GM12878 (cell line): ENCODE measurements at regions not wholly inside any gene's neighbourhood (a gene's known extent, or its start where the extent isn't known, plus 50 kb on each side); places are given as distances from the start of the nearest gene placed in this dataset.
"Not testable (repeated sequence)": the region's sequence is repeated elsewhere in the genome, so short reads cannot be mapped to it uniquely, and the experiment has no call there.

Source experiments
- ATAC-seq: fragments of 200-7000 bp; cut with Tn5 transposase; 3 replicates; pipeline ENCODE4 v1.9.1; 2020; ENCODE audit warnings: mild to moderate bottlenecking, moderate library complexity
- BruUV-seq: library from RNA; stranded (reverse); fragments of 400-500 nt; replicated peaks from 2 replicates; lab custom pipeline; 2021; lab: Mats Ljungman, UMichigan
- CTCF ChIA-PET: fragments of 300-600 bp; sonication (Branson Sonifier 250); formaldehyde crosslinking; extraction: SDS; loops from one replicate; lab custom pipeline; 2021; ENCODE audit warnings: inconsistent platforms; lab: Yijun Ruan, JAX
- POLR2A ChIA-PET: fragments of 350-600 bp; formaldehyde crosslinking; extraction: SDS; loops from one replicate; lab custom pipeline; 2021; ENCODE audit warnings: inconsistent platforms; lab: Charles Lee
- RAD21 ChIA-PET: fragments of 300-600 bp; sonication (Branson Sonifier 250); formaldehyde crosslinking; loops from one replicate; lab custom pipeline; 2023; ENCODE audit warnings: antibody characterized with exemption; ENCODE audit not compliant: unreplicated experiment; lab: Charles Lee
- SMC1A ChIA-PET: fragments of 300-600 bp; sonication (Branson Sonifier 250); formaldehyde crosslinking; loops from one replicate; lab custom pipeline; 2023; ENCODE audit not compliant: unreplicated experiment, uncharacterized antibody; lab: Charles Lee
- DNase-seq: peaks from one replicate; pipeline ENCODE4 v3.0.0-alpha.2; 2011; ENCODE audit warnings: low read depth, low spot score
- FAIRE-seq: peaks from 3 replicates; lab custom pipeline; 2011; peaks lifted over from hg19 to GRCh38; lab: Jason Lieb, UNC
- H2AFZ ChIP-seq: 2 replicates; pipeline ENCODE4 v1.6.0; 2011; ENCODE audit warnings: low read depth, low read length, control low read depth; ENCODE audit not compliant: control insufficient read depth
- H3K27ac ChIP-seq: 2 replicates; pipeline ENCODE4 v1.5.1; 2011; ENCODE audit warnings: control low read depth; ENCODE audit not compliant: control insufficient read depth, insufficient read depth
- H3K27me3 ChIP-seq, 2 experiments: replicated peaks in 1 of 2; 2 replicates each; pipeline versions ENCODE4 v1.6.0 to v1.6.1; 2011; ENCODE audit warnings: low read length in 1 of 2; ENCODE audit not compliant: control insufficient read depth in 2 of 2, insufficient read depth in 2 of 2
- H3K36me3 ChIP-seq, 2 experiments: 2 replicates each; pipeline ENCODE4 v1.5.1; 2011; ENCODE audit warnings: low read length in 1 of 2; ENCODE audit not compliant: control insufficient read depth in 2 of 2, insufficient read depth in 2 of 2
- H3K4me1 ChIP-seq: 2 replicates; pipeline ENCODE4 v1.6.1; 2011; ENCODE audit warnings: mild to moderate bottlenecking, low read length, moderate library complexity, mixed read lengths; ENCODE audit not compliant: control insufficient read depth, insufficient read depth
- H3K4me2 ChIP-seq: 2 replicates; pipeline ENCODE4 v1.6.0; 2011; ENCODE audit warnings: control low read depth; ENCODE audit not compliant: control insufficient read depth, insufficient read depth
- H3K4me3 ChIP-seq: fragments of 200-600 bp; sonication (generic); 2 replicates; pipeline ENCODE4 v1.5.1; 2016
- H3K79me2 ChIP-seq: 2 replicates; pipeline ENCODE4 v1.6.0; 2011; ENCODE audit warnings: low read length; ENCODE audit not compliant: control insufficient read depth, insufficient read depth
- H3K9ac ChIP-seq: 2 replicates; pipeline ENCODE4 v1.8.0; 2011; ENCODE audit warnings: low read length, control low read depth, mixed read lengths; ENCODE audit not compliant: control insufficient read depth, insufficient read depth
- H3K9me3 ChIP-seq: replicated peaks from 3 replicates; pipeline ENCODE4 v1.5.1; 2011; ENCODE audit warnings: mild to moderate bottlenecking, low read length; ENCODE audit not compliant: control insufficient read depth, insufficient read depth
- H4K20me1 ChIP-seq: 2 replicates; pipeline ENCODE4 v1.6.0; 2011; ENCODE audit not compliant: control insufficient read depth, insufficient read depth
- FOXK2 ChIP-seq: fragments of 450-650 bp; IDR thresholded peaks from 2 replicates; pipeline ENCODE4 v1.6.1; 2017; ENCODE audit warnings: mild to moderate bottlenecking, moderate library complexity
- IKZF2 ChIP-seq, 2 experiments: fragments of 450-650 bp; IDR thresholded peaks; 2 replicates each; pipeline ENCODE4 v1.6.1; 2017; ENCODE audit warnings: mild to moderate bottlenecking in 2 of 2, moderate library complexity in 2 of 2
- KAT2A ChIP-seq: conservative IDR thresholded peaks from 2 replicates; pipeline ENCODE4 v1.6.1; 2011; ENCODE audit warnings: low read depth, low read length; ENCODE audit not compliant: control insufficient read depth
- MTA2 ChIP-seq: fragments of 450-650 bp; IDR thresholded peaks from 2 replicates; pipeline ENCODE4 v1.6.1; 2016; ENCODE audit warnings: low read depth, mild to moderate bottlenecking, moderate library complexity
- NR2C2 ChIP-seq: IDR thresholded peaks from 2 replicates; pipeline ENCODE4 v1.6.1; 2011; ENCODE audit warnings: borderline replicate concordance, low read depth; ENCODE audit not compliant: control insufficient read depth, insufficient read length
- YY1 ChIP-seq: IDR thresholded peaks from 2 replicates; pipeline ENCODE4 v1.6.1; 2011; ENCODE audit warnings: low read depth, mild to moderate bottlenecking, low read length
- ZNF217 ChIP-seq: fragments of 450-650 bp; IDR thresholded peaks from 2 replicates; pipeline ENCODE4 v1.6.1; 2017; ENCODE audit warnings: antibody characterized with exemption, mild to moderate bottlenecking
- WGBS: methylation state at CpG from one replicate; pipeline ENCODE4 v1.1.6; 2016; ENCODE audit warnings: low lambda C conversion rate; ENCODE audit not compliant: insufficient replicate concordance, insufficient coverage; ENCODE audit errors: missing lambda C conversion rate; 5-methylcytosine and 5-hydroxymethylcytosine counted together
- in situ Hi-C: fragments of 300-500 bp; cut with MboI; formaldehyde crosslinking; loops from 9 replicates; pipeline ENCODE4 v1.14.3; 2018; ENCODE audit warnings: mixed read lengths
- intact Hi-C: fragments of 100-400 bp; cut with micrococcal nuclease; formaldehyde crosslinking; loops from one replicate; pipeline ENCODE4 v1.14.2; 2022; ENCODE audit not compliant: unreplicated experiment

- POLR2A ChIA-PET, result no interaction called here
- in situ Hi-C loops, result no loop called here
Observed at GRCh38 chr11:100528872-100529416, 158.1 kb upstream of the ARHGAP42 start.

GRCh38 chr11:100531290-100531689 is 155.8 kb upstream of the ARHGAP42 start:
- CTCF ChIA-PET, result interaction anchor here (1.2 kb wide), 1 partner anchor 12 kb away, joined by 4 read pairs; no protein-coding TSS in a partner anchor
- POLR2A ChIA-PET, H3K36me3 ChIP-seq, H3K79me2 ChIP-seq, in situ Hi-C loops, H3K27me3 ChIP-seq, FAIRE-seq, H3K9ac ChIP-seq, SMC1A ChIA-PET, H3K9me3 ChIP-seq, H4K20me1 ChIP-seq, ATAC-seq, H2AFZ ChIP-seq, H3K27ac ChIP-seq, H3K4me2 ChIP-seq, H3K4me1 ChIP-seq, intact Hi-C loops, RAD21 ChIA-PET, DNase-seq, H3K4me3 ChIP-seq, BruUV-seq: not testable (repeated sequence)
- 92% methylated on average over 1 of the region's 1 CpG for WGBS

More at GRCh38 chr11:100528872-100529416, 158.1 kb upstream of the ARHGAP42 start:
- WGBS, result 28% methylated on average over 5 of the region's 5 CpGs
- Histone ChIP-seq H2AFZ (no peak overlapping the region), H3K4me1 (no peaks in the 10 kb centered on the region), H3K9ac (no peak overlapping the region), H4K20me1 (no peaks in the 10 kb centered on the region), H3K27ac (no peak overlapping the region), H3K9me3 (no peaks in the 10 kb centered on the region), H3K4me3 (no peak overlapping the region), H3K4me2 (no peak overlapping the region), H3K79me2 (no peaks in the 10 kb centered on the region), H3K36me3 (no peaks in the 10 kb centered on the region), H3K27me3 (no peaks in the 10 kb centered on the region)
- DNase-seq (no peak), ATAC-seq (no peak), FAIRE-seq (no peak)
- ChIA-PET SMC1A (no interaction called here), RAD21 (no interaction called here), CTCF (interaction anchor here (0.7 kb wide), 1 partner anchor 14 kb away, joined by 3 read pairs; no protein-coding TSS in a partner anchor)
- no TSS peak for BruUV-seq
- TF ChIP-seq KAT2A (no peak), FOXK2 (no peak), NR2C2 (no peak), ZNF217 (no peak), IKZF2 (IDR thresholded peaks at IDR 0.05) (no peak), YY1 (no peak), MTA2 (no peak)
- intact Hi-C loops, result no loop called here
